ENCODE measurements at regions not wholly inside any gene's neighbourhood (a gene's known extent, or its start where the extent isn't known, plus 50 kb on each side); places are given as distances from the start of the nearest gene placed in this dataset.

GRCh38 chr12:108043286-108043685 is 85.8 kb upstream of the WSCD2 start (continued):
- TF ChIP-seq CTCF (conservative IDR thresholded peaks at IDR 0.05; ENCODE audit: low read depth in 2 of 2) (no peak), ZNF114 (CRISPR knock-in tag; IDR thresholded peaks at IDR 0.05) (no peak)

- no peaks in the 10 kb centered on the region for H3K36me3 Mint-ChIP-seq (ENCODE audit: low read depth)
- Histone ChIP-seq H3K27me3 (ENCODE audit: insufficient read depth) (no peaks in the 10 kb centered on the region), H3K79me2 (replicated peaks; ENCODE audit: insufficient read depth) (no peaks in the 10 kb centered on the region), H4K20me1 (replicated peaks; ENCODE audit: insufficient read depth) (no peaks in the 10 kb centered on the region), H3K4me2 (no peak overlapping the region), H3K9me2 (ENCODE audit: insufficient read depth) (no peaks in the 10 kb centered on the region), H3F3A (replicated peaks; ENCODE audit: low read depth) (no peaks in the 10 kb centered on the region), H3K4me1 (ENCODE audit: insufficient read depth) (no peaks in the 10 kb centered on the region), H2AFZ (no peak overlapping the region), H3K27ac (ENCODE audit: low read depth) (no peak overlapping the region), H3K4me3 (no peak overlapping the region), H3K36me3 (ENCODE audit: insufficient read depth) (no peaks in the 10 kb centered on the region)
- H3K4me1 Mint-ChIP-seq = peaks cover 7% of the 10 kb centered on the region; the same call in 2 of the 3 replicates
- H3K4me3 Mint-ChIP-seq = no peak overlapping the region
- DNase-seq (ENCODE audit: low spot score) (peak; percentile 12), ATAC-seq (no peak; the same call in 1 of the 3 replicates)
- no peaks in the 10 kb centered on the region for H3K9me3 Mint-ChIP-seq
- H3K27ac Mint-ChIP-seq = no peak overlapping the region
- no peaks in the 10 kb centered on the region for H3K27me3 Mint-ChIP-seq (ENCODE audit: insufficient read depth, low read depth, poor library complexity)
- TF ChIP-seq ETS1 (IDR thresholded peaks at IDR 0.05) (no peak), ZNF331 (CRISPR knock-in tag; IDR thresholded peaks at IDR 0.05; ENCODE audit: low read depth) (no peak), STAT1 (IDR thresholded peaks at IDR 0.05; ENCODE audit: unreplicated experiment) (no peak), ZNF114 (CRISPR knock-in tag; IDR thresholded peaks at IDR 0.05) (no peak), EZH2 (IDR thresholded peaks at IDR 0.05; ENCODE audit: low read depth, unreplicated experiment) (no peak), POLR2AphosphoS5 (IDR thresholded peaks at IDR 0.05; ENCODE audit: low read depth) (no peak), EZH2phosphoT487 (IDR thresholded peaks at IDR 0.05; ENCODE audit: unreplicated experiment) (no peak), ZNF462 (CRISPR knock-in tag; IDR thresholded peaks at IDR 0.05) (no peak), CREB1 (CRISPR knock-in tag; IDR thresholded peaks at IDR 0.05; ENCODE audit: low read depth) (no peak), CTCF (conservative IDR thresholded peaks at IDR 0.05; ENCODE audit: low read depth in 2 of 2) (no peak), JUNB (IDR thresholded peaks at IDR 0.05; ENCODE audit: unreplicated experiment) (no peak)
Measured at GRCh38 chr12:108043750-108044533, 85.1 kb upstream of the WSCD2 start.

Measured in GM23338 (cell line).